ENCODE measurements at regions not wholly inside any gene's neighbourhood (a gene's known extent, or its start where the extent isn't known, plus 50 kb on each side); places are given as distances from the start of the nearest gene placed in this dataset.

- FAIRE-seq (no peak), DNase-seq (ENCODE audit: low read depth) (no peak)
- TF ChIP-seq CTCF (IDR thresholded peaks at IDR 0.05; ENCODE audit: insufficient read depth, low read depth, low read length) (no peak), EZH2 (IDR thresholded peaks at IDR 0.05; ENCODE audit: insufficient read depth, low read length) (no peak)
- H3K4me3 ChIP-seq (ENCODE audit: insufficient read depth, low read depth, low read length), result no peak overlapping the region
- H3K36me3 ChIP-seq (ENCODE audit: insufficient read depth, low read length), result no peaks in the 10 kb centered on the region
- H3K9ac ChIP-seq (ENCODE audit: low read length), result no peak overlapping the region
- H3K27ac Mint-ChIP-seq (ENCODE audit: unreplicated experiment), result no peak overlapping the region
- no peaks in the 10 kb centered on the region for H4K20me1 ChIP-seq (ENCODE audit: insufficient read depth, low read length)
- H3K27me3 ChIP-seq (ENCODE audit: insufficient read depth, low read length), result no peaks in the 10 kb centered on the region
- no peaks in the 10 kb centered on the region for H3K36me3 Mint-ChIP-seq (ENCODE audit: low read depth, unreplicated experiment)
- H3K27me3 Mint-ChIP-seq (ENCODE audit: low read depth, unreplicated experiment), result no peaks in the 10 kb centered on the region
- H3K79me2 ChIP-seq (ENCODE audit: insufficient read depth, low read length), result no peaks in the 10 kb centered on the region
- no peaks in the 10 kb centered on the region for H3K9me3 Mint-ChIP-seq (ENCODE audit: unreplicated experiment)
- H3K27ac ChIP-seq (ENCODE audit: low read depth, low read length), result no peak overlapping the region
- H2AFZ ChIP-seq (ENCODE audit: low read depth, low read length), result no peak overlapping the region
- H3K4me2 ChIP-seq (ENCODE audit: low read length), result no peak overlapping the region
- H3K4me3 Mint-ChIP-seq (ENCODE audit: unreplicated experiment), result no peak overlapping the region
- no peaks in the 10 kb centered on the region for H3K9me3 ChIP-seq (ENCODE audit: insufficient read depth, low read depth, low read length)
- no peaks in the 10 kb centered on the region for H3K4me1 ChIP-seq (ENCODE audit: insufficient read depth, low read length)
- no peaks in the 10 kb centered on the region for H3K4me1 Mint-ChIP-seq (ENCODE audit: low read depth, unreplicated experiment)
Observed at GRCh38 chr18:2121224-2121623, 450.1 kb downstream of the METTL4 start.

- H3K4me1 Mint-ChIP-seq (ENCODE audit: low read depth, unreplicated experiment), result no peaks in the 10 kb centered on the region
- TF ChIP-seq CTCF (IDR thresholded peaks at IDR 0.05; ENCODE audit: insufficient read depth, low read depth, low read length) (no peak), EZH2 (IDR thresholded peaks at IDR 0.05; ENCODE audit: insufficient read depth, low read length) (no peak)
- no peaks in the 10 kb centered on the region for H3K9me3 ChIP-seq (ENCODE audit: insufficient read depth, low read depth, low read length)
- H3K27ac Mint-ChIP-seq (ENCODE audit: unreplicated experiment), result no peak overlapping the region
- H3K4me3 Mint-ChIP-seq (ENCODE audit: unreplicated experiment), result no peak overlapping the region
- H3K27ac ChIP-seq (ENCODE audit: low read depth, low read length), result no peak overlapping the region
- no peak overlapping the region for H3K9ac ChIP-seq (ENCODE audit: low read length)
- H3K4me1 ChIP-seq (ENCODE audit: insufficient read depth, low read length), result no peaks in the 10 kb centered on the region
- FAIRE-seq (no peak), DNase-seq (ENCODE audit: low read depth) (no peak)
- no peaks in the 10 kb centered on the region for H3K79me2 ChIP-seq (ENCODE audit: insufficient read depth, low read length)
- no peak overlapping the region for H3K4me3 ChIP-seq (ENCODE audit: insufficient read depth, low read depth, low read length)
- no peaks in the 10 kb centered on the region for H3K9me3 Mint-ChIP-seq (ENCODE audit: unreplicated experiment)
- no peak overlapping the region for H2AFZ ChIP-seq (ENCODE audit: low read depth, low read length)
- H3K36me3 ChIP-seq (ENCODE audit: insufficient read depth, low read length), result no peaks in the 10 kb centered on the region
- peaks cover 3% of the 10 kb centered on the region for H3K27me3 Mint-ChIP-seq (ENCODE audit: low read depth, unreplicated experiment)
- no peak overlapping the region for H3K4me2 ChIP-seq (ENCODE audit: low read length)
- no peaks in the 10 kb centered on the region for H3K27me3 ChIP-seq (ENCODE audit: insufficient read depth, low read length)
- no peaks in the 10 kb centered on the region for H4K20me1 ChIP-seq (ENCODE audit: insufficient read depth, low read length)
- H3K36me3 Mint-ChIP-seq (ENCODE audit: low read depth, unreplicated experiment), result no peaks in the 10 kb centered on the region
Observed at GRCh38 chr18:2123077-2123476, 448.2 kb downstream of the METTL4 start.

GRCh38 chr18:2134364-2134763, 436.9 kb downstream of the METTL4 start:
- Mint-ChIP-seq H3K4me1 (ENCODE audit: low read depth, unreplicated experiment) (no peaks in the 10 kb centered on the region), H3K4me3 (ENCODE audit: unreplicated experiment) (no peak overlapping the region), H3K27ac (ENCODE audit: unreplicated experiment) (no peak overlapping the region), H3K9me3 (ENCODE audit: unreplicated experiment) (peaks cover 2% of the 10 kb centered on the region), H3K27me3 (ENCODE audit: low read depth, unreplicated experiment) (peaks cover 2% of the 10 kb centered on the region), H3K36me3 (ENCODE audit: low read depth, unreplicated experiment) (no peaks in the 10 kb centered on the region)
- Histone ChIP-seq H3K36me3 (ENCODE audit: insufficient read depth, low read length) (no peaks in the 10 kb centered on the region), H3K4me1 (ENCODE audit: insufficient read depth, low read length) (no peaks in the 10 kb centered on the region), H3K27me3 (ENCODE audit: insufficient read depth, low read length) (no peaks in the 10 kb centered on the region), H3K9me3 (ENCODE audit: insufficient read depth, low read depth, low read length) (no peaks in the 10 kb centered on the region), H3K79me2 (ENCODE audit: insufficient read depth, low read length) (no peaks in the 10 kb centered on the region), H4K20me1 (ENCODE audit: insufficient read depth, low read length) (no peaks in the 10 kb centered on the region), H3K9ac (ENCODE audit: low read length) (no peak overlapping the region), H3K4me3 (ENCODE audit: insufficient read depth, low read depth, low read length) (no peak overlapping the region), H3K4me2 (ENCODE audit: low read length) (no peak overlapping the region), H3K27ac (ENCODE audit: low read depth, low read length) (no peak overlapping the region), H2AFZ (ENCODE audit: low read depth, low read length) (no peak overlapping the region)
- FAIRE-seq, result no peak
- TF ChIP-seq EZH2 (IDR thresholded peaks at IDR 0.05; ENCODE audit: insufficient read depth, low read length) (no peak), CTCF (IDR thresholded peaks at IDR 0.05; ENCODE audit: insufficient read depth, low read depth, low read length) (no peak)
- DNase-seq (ENCODE audit: low read depth), result no peak

All from astrocyte (in vitro differentiated cells and primary cell).